ENCODE measurements at regions not wholly inside any gene's neighbourhood (a gene's known extent, or its start where the extent isn't known, plus 50 kb on each side); places are given as distances from the start of the nearest gene placed in this dataset.

- no peak for TF ChIP-seq CTCF (IDR thresholded peaks at IDR 0.05)
- no peak for TF ChIP-seq EZH2 (IDR thresholded peaks at IDR 0.05; ENCODE audit: borderline replicate concordance, insufficient read depth, low read depth, low read length, poor library complexity, severe bottlenecking)
- no peaks in the 10 kb centered on the region for H3K79me2 ChIP-seq (ENCODE audit: control insufficient read depth, insufficient read depth, low read length)
- WGBS (ENCODE audit: insufficient coverage): 91% methylated on average over 5 of the region's 5 CpGs
- DNase-seq (no peak), ATAC-seq (ENCODE audit: low read depth) (no peak)
- no peak overlapping the region for H2AFZ ChIP-seq (ENCODE audit: insufficient read depth, low read depth, low read length, poor library complexity, severe bottlenecking)
- H3K27ac Mint-ChIP-seq: no peak overlapping the region
- H3K36me3 ChIP-seq (replicated peaks in 1 of 2; ENCODE audit: control extremely low read depth in 1 of 2, control insufficient read depth in 1 of 2, extremely low read depth in 1 of 2, insufficient read depth in 2 of 2, low read length in 1 of 2): no peaks in the 10 kb centered on the region
- no peak overlapping the region for H3K9ac ChIP-seq (ENCODE audit: low read length)
- no peaks in the 10 kb centered on the region for H3K9me3 Mint-ChIP-seq (ENCODE audit: insufficient read depth)
- H3K4me1 ChIP-seq (ENCODE audit: control insufficient read depth in 2 of 2, insufficient read depth in 2 of 2, low read length in 2 of 2): no peaks in the 10 kb centered on the region
- ChIA-PET CTCF (no interaction called here), POLR2A (no interaction called here)
- no peak overlapping the region for H3K4me2 ChIP-seq (replicated peaks; ENCODE audit: low read depth, low read length, poor library complexity, severe bottlenecking)
- H3K4me1 Mint-ChIP-seq: no peaks in the 10 kb centered on the region
- no peak overlapping the region for H3K27ac ChIP-seq (ENCODE audit: low read length in 2 of 2)
- intact Hi-C loops (cut with micrococcal nuclease): no loop called here
- no peak overlapping the region for H3K4me3 ChIP-seq (ENCODE audit: control extremely low read depth in 1 of 5, extremely low read depth in 1 of 5, insufficient read depth in 1 of 5, low read depth in 2 of 5, low read length in 4 of 5)
- H4K20me1 ChIP-seq (ENCODE audit: control insufficient read depth, insufficient read depth, low read length, poor library complexity, severe bottlenecking): no peaks in the 10 kb centered on the region
- H3K9me3 ChIP-seq (ENCODE audit: control extremely low read depth in 1 of 3, control insufficient read depth in 2 of 3, insufficient read depth in 1 of 3, low read length in 2 of 3): peaks cover 0 to 8% (median 0%) of the 10 kb centered on the region in 3 donors
- H3K27me3 Mint-ChIP-seq: no peaks in the 10 kb centered on the region
- no peaks in the 10 kb centered on the region for H3K27me3 ChIP-seq (replicated peaks in 1 of 4; ENCODE audit: control extremely low read depth in 1 of 4, control insufficient read depth in 3 of 4, insufficient read depth in 4 of 4, low read length in 3 of 4)
- H3K4me3 Mint-ChIP-seq: no peak overlapping the region
Observed at GRCh38 chr10:52950578-52950977, 178.0 kb upstream of the MBL2 start.

DNA sequence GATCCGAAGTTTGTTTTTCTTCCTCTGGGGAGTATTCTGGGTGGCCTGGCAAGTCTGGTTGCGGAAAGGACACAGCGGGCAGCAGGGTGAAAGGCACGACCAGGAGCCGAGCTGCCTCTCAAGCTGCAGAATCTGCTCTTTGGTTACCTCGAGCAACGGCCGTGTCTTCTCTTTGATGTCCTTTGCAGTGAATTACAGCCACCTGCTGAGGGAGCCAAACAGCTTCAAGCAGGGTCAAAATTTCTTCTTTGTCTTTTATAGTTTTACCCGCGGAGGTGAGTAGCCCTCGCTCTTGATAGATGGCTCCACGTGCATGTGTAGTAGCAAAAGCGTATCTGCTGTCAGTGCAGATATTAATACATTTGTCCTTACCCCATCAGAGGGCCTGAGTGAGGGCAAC, 177.3 kb upstream of the MBL2 start:
- Mint-ChIP-seq H3K27ac (no peak overlapping the region), H3K9me3 (ENCODE audit: insufficient read depth) (no peaks in the 10 kb centered on the region), H3K4me3 (no peak overlapping the region), H3K4me1 (no peaks in the 10 kb centered on the region), H3K27me3 (no peaks in the 10 kb centered on the region)
- WGBS (ENCODE audit: insufficient coverage): 86% methylated on average over 11 of the region's 13 CpGs
- Histone ChIP-seq H3K27ac (ENCODE audit: low read length in 2 of 2) (no peak overlapping the region), H3K36me3 (replicated peaks in 1 of 2; ENCODE audit: control extremely low read depth in 1 of 2, control insufficient read depth in 1 of 2, extremely low read depth in 1 of 2, insufficient read depth in 2 of 2, low read length in 1 of 2) (no peaks in the 10 kb centered on the region), H3K79me2 (ENCODE audit: control insufficient read depth, insufficient read depth, low read length) (no peaks in the 10 kb centered on the region), H3K4me3 (ENCODE audit: control extremely low read depth in 1 of 5, extremely low read depth in 1 of 5, insufficient read depth in 1 of 5, low read depth in 2 of 5, low read length in 4 of 5) (no peak overlapping the region), H3K27me3 (replicated peaks in 1 of 4; ENCODE audit: control extremely low read depth in 1 of 4, control insufficient read depth in 3 of 4, insufficient read depth in 4 of 4, low read length in 3 of 4) (no peaks in the 10 kb centered on the region), H3K9me3 (ENCODE audit: control extremely low read depth in 1 of 3, control insufficient read depth in 2 of 3, insufficient read depth in 1 of 3, low read length in 2 of 3) (peaks cover 0 to 8% (median 0%) of the 10 kb centered on the region in 3 donors), H3K4me2 (replicated peaks; ENCODE audit: low read depth, low read length, poor library complexity, severe bottlenecking) (no peak overlapping the region), H4K20me1 (ENCODE audit: control insufficient read depth, insufficient read depth, low read length, poor library complexity, severe bottlenecking) (no peaks in the 10 kb centered on the region), H3K4me1 (ENCODE audit: control insufficient read depth in 2 of 2, insufficient read depth in 2 of 2, low read length in 2 of 2) (no peaks in the 10 kb centered on the region), H2AFZ (ENCODE audit: insufficient read depth, low read depth, low read length, poor library complexity, severe bottlenecking) (no peak overlapping the region), H3K9ac (ENCODE audit: low read length) (no peak overlapping the region)
- POLR2A ChIA-PET: no interaction called here
- CTCF ChIA-PET: no interaction called here
- DNase-seq (no peak), ATAC-seq (ENCODE audit: low read depth) (no peak)
- no peak for TF ChIP-seq CTCF (IDR thresholded peaks at IDR 0.05)
- TF ChIP-seq EZH2 (IDR thresholded peaks at IDR 0.05; ENCODE audit: borderline replicate concordance, insufficient read depth, low read depth, low read length, poor library complexity, severe bottlenecking): no peak
- intact Hi-C loops (cut with micrococcal nuclease): no loop called here

All from B cell (primary cell).